K562 (cell line): ENCODE measurements at regions not wholly inside any gene's neighbourhood (a gene's known extent, or its start where the extent isn't known, plus 50 kb on each side); places are given as distances from the start of the nearest gene placed in this dataset.

ENCODE experiments used
- ATF4 ChIP-seq: fragments of 450-650 bp; formaldehyde crosslinking; IDR thresholded peaks from 2 replicates; pipeline ENCODE4 v1.4.0; 2022; ENCODE audit warnings: mild to moderate bottlenecking, moderate library complexity
- CREB3L1 ChIP-seq: fragments of 450-650 bp; IDR thresholded peaks from 2 replicates; pipeline ENCODE4 v1.6.1; 2014; ENCODE audit warnings: low read depth, mild to moderate bottlenecking, moderate library complexity, borderline replicate concordance
- EGR1 ChIP-seq: fragments of 450-650 bp; conservative IDR thresholded peaks from 2 replicates; pipeline ENCODE4 v1.6.1; 2017; ENCODE audit warnings: mild to moderate bottlenecking
- GTF3C2 ChIP-seq: IDR thresholded peaks from 3 replicates; pipeline ENCODE4 v1.6.1; 2011; ENCODE audit warnings: borderline replicate concordance, mild to moderate bottlenecking, moderate library complexity; ENCODE audit not compliant: insufficient read length; ENCODE audit errors: extremely low read depth
- MNT ChIP-seq, 2 experiments: fragments of 450-650 bp; conservative IDR thresholded peaks; 2 replicates each; pipeline ENCODE4 v1.6.1; 2017; ENCODE audit warnings: mild to moderate bottlenecking in 2 of 2, moderate library complexity in 2 of 2
- NFIX ChIP-seq: fragments of 250-450 bp; sonication (Bioruptor Pico); IDR thresholded peaks from 2 replicates; pipeline ENCODE4 v1.4.0; 2020; ENCODE audit warnings: low read depth, mild to moderate bottlenecking, moderate library complexity
- PTBP1 ChIP-seq: fragments of 200-400 bp; formaldehyde crosslinking; IDR thresholded peaks from 2 replicates; pipeline ENCODE4 v1.6.1; 2017; ENCODE audit warnings: low read depth, low read length
- TRIM25 ChIP-seq: fragments of 450-650 bp; IDR thresholded peaks from 2 replicates; pipeline ENCODE4 v1.7.0; 2016; ENCODE audit warnings: borderline replicate concordance
- ZNF175 ChIP-seq: fragments of 200-800 bp; sonication (Bioruptor generic); IDR thresholded peaks from 2 replicates; pipeline ENCODE4 v1.6.1; 2016; ENCODE audit warnings: low read depth, mild to moderate bottlenecking, missing genetic modification characterization, missing compliant biosample characterization
- ZNF407 ChIP-seq: fragments of 450-650 bp; IDR thresholded peaks from 2 replicates; pipeline ENCODE4 v1.6.1; 2016; ENCODE audit warnings: low read depth

GRCh38 chr4:54813674-54814073 is 155.9 kb downstream of the KIT start (continued):
- no peak for TF ChIP-seq ZNF407
- no peak for TF ChIP-seq ZNF175
- no peak for TF ChIP-seq CREB3L1
- no peak for TF ChIP-seq NFIX
- TF ChIP-seq TRIM25, result no peak
- no peak for TF ChIP-seq EGR1
- no peak for TF ChIP-seq GTF3C2
- TF ChIP-seq ATF4 (CRISPR knock-in tag), result no peak
- no peak for TF ChIP-seq PTBP1
- TF ChIP-seq MNT (conservative IDR thresholded peaks at IDR 0.05), result no peak
